ENCODE measurements at regions not wholly inside any gene's neighbourhood (a gene's known extent, or its start where the extent isn't known, plus 50 kb on each side); places are given as distances from the start of the nearest gene placed in this dataset.

DNA sequence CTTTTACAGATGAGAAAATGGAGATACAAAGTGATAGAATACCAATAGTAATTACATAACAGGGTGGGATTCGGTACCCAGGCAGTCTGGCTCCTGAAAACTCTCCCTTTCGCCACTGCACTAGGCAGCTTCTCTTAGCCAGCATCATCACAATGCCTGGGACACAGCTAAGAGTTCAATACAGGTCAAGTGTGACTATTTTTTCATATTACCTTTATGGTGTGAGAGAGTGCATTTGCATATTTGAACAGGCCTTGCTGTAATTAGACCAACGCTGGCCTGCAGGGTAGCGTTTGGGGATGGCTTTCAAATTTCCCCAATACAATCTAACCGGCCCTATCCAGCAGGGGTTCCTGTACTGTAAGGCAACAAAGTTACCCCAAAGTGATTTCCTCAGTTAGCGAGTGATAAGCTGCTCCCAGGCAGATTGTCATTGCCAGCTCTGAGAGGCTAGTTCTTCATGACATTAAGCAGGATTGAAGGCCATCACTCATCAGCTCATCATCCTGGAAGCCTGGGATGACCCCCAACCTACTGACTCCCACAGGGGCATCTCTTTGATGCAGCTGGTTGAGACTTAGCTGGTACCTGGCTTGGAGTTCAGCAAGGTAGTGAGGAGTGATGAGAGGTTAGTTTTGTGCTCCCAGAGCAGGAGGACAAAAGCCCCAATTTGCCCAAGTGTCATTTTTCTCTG, 836.8 kb upstream of the LCORL start:
- intact Hi-C loops (cut with DNase I) = no loop called here
- ATAC-seq (no peak), DNase-seq (ENCODE audit: low spot score) (no peak)

DNA sequence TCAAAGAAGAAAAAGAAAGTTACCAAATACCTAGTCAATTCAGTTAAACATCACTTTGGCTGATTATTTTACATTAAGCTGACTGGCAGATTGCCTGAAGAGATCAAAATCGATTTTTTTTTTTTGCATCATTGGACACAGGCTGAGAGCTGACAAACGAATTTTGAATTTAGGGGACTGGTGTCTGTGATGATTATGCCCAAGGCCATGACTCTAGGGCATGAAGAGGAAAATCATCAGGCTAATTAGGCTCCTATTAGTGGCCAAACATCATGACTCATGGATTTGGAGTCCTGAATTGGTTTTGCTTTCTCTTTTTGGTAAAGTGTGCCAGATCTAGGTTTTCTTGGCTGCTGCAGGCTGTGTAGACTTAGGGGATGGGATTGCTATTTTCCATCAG, 829.3 kb upstream of the LCORL start:
- intact Hi-C loops (cut with DNase I) = no loop called here
- no peak for DNase-seq (ENCODE audit: low spot score)
- ATAC-seq = no peak

DNA sequence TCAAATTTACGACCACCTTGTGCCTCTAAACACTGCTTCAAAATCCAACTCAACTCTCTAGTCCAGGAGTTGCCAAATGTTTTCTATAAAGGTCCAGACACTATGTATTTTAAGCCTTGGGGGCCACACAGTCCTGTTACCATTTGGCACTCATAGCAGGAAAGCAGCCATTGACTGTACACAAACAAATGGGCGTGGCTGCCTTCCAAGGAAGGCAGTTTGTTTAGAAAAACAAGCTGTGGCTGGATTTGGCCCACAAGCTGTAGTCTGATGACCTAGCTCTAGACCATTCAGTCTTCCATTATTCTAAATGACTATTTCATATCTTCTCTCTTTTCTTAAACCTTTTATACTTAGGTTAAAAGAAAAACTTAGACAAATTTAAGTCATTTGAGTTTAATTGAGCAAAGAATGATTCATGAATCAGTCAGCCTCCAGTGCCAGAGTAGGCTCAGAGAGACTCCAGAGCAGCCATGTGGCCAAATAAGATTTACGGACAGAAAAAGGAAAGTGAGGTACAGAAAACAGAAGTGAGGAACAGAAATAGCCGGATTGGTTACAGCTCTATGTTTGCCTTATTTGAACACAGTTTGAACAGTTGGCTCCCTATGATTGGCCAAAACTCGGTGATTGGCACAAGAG, 825.8 kb upstream of the LCORL start:
- intact Hi-C loops (cut with DNase I) = no loop called here
- ATAC-seq = no peak
- DNase-seq (ENCODE audit: low spot score) = no peak

DNA sequence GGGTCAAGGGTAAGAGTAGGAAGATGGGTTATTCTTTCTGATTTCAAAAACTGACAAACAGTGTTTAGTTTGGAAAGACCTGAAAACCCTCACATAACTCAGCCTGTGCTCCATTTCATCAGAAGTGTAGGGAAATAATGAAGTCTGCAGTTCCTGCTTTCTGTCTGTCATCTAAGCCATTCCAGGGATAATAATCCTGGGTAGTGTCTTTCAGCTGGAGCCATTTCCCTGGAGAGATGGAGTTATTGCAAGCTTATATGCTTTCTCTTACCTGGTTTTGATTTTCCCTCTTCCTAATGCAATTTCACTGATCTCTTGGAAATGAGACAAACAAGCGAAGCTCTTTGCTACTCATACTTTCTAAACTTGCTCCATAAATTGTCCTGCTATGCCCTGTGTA, 824.8 kb upstream of the LCORL start:
- no peak for DNase-seq (ENCODE audit: low spot score)
- no peak for ATAC-seq
- intact Hi-C loops (cut with DNase I) = no loop called here

DNA sequence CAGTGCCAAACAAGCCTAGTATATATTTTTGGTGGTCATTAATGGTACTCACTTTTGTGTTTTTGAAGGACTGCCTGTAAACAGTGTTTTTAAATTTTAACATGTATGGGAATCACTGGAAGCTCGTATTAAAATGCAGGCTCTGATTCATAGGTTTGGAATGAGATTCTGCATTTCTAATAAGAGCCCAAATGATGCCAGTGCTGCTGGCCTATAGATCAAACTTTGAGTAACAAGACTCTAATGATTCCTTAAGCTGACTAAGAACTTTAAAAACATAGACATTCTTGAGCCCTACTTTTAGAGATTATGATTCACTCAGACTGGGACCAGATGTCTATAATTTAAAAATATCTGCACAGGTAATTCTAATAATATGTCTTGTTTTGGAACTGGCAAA, 823.2 kb upstream of the LCORL start:
- intact Hi-C loops (cut with DNase I) = no loop called here
- ATAC-seq (no peak), DNase-seq (ENCODE audit: low spot score) (no peak)

DNA sequence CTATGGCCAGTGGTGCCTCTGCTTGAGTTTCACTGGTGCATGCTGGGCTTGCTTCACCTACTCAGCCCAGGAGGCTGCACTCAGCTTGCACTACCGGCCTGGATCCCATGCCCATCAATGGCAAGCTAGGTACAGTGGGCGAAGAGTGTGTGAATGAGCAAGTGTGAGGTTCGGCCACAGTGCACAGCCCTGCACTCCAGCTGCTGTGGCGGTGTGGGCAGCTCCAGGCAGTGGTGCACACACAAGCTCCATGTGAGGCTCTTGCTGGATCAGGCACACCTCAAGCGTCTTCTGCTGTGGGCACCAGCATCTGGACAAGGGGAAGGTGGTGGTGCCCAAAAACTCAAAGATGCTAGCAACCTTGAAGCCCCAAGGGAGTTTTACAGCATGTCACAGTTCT, 820.9 kb upstream of the LCORL start:
- DNase-seq (ENCODE audit: low spot score) = no peak
- ATAC-seq = no peak
- intact Hi-C loops (cut with DNase I) = no loop called here

DNA sequence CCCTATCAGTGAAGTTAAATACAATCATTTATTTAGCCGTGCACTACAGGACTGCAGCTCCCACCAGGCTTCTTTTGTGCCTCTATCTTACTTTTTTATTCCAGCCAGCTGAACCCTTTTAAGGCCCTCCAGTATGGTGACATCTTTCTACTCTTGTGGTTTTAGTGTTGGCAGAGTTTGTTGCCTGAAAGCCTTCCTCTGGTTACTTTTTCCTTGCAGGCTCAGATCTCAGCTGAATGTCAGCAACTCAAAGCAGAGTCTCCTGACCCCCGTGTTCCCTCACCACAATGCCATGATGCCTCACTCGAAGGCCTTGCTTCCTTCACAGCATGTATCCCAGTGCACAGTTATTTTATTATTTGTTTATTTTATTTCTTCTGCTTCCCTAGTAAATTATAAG, 818.9 kb upstream of the LCORL start:
- no peak for ATAC-seq
- no peak for DNase-seq (ENCODE audit: low spot score)
- intact Hi-C loops (cut with DNase I) = no loop called here

DNA sequence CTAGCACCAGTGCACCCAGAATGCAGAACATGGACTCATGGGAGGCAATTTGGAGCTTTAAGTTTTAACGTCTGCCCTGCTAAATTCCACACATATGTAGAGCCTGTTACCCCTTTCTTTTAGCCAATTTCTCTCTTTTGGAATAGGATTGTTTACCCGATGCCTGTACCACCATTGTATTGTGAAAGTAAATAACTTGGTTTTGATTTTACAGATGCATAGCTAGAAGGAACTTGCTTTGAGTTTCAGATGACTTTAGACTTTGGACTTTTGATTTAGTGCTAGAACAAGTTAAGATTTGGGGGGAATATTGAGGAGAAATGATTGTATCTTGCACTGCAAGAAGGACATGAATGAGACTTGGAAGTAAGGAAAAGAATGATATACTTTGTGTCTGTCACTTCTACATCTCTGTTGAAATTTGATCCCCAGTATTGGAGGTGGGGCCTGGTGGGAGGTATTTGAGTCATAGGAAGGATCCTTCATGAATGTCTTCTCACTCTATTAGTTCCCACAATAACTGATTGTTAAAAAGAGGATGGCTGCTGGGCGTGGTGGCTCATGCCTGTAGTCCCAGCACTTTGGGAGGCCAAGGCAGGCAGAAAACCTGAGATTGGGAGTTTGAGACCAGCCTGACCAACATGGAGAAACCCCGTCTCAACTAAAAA, 794.8 kb upstream of the LCORL start:
- intact Hi-C loops (cut with DNase I) = no loop called here
- no peak for ATAC-seq

DNA sequence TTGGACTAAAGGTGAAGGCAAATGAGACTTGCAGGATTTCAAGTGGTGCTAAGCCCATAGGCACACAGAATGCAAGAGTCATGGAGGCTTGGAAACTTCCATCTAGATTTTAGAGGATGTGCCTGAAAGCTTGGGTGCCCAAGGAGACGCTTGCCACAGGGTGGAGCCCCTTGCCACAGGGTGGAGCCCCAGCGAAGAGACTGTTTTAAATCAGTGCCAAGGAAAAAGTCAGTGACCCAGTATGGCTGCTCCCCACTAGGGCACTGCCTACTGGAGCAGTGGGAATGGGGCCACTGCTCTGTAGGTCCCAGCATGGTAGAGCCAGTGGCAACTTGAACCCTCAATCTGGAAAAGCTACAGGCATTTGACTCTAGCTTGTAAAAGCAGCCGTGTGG, 794.2 kb upstream of the LCORL start:
- DNase-seq (ENCODE audit: low spot score) = no peak
- intact Hi-C loops (cut with DNase I) = no loop called here
- no peak for ATAC-seq

More for the DNA sequence above, 794.8 kb upstream of the LCORL start:
- DNase-seq (ENCODE audit: low spot score) = no peak

DNA sequence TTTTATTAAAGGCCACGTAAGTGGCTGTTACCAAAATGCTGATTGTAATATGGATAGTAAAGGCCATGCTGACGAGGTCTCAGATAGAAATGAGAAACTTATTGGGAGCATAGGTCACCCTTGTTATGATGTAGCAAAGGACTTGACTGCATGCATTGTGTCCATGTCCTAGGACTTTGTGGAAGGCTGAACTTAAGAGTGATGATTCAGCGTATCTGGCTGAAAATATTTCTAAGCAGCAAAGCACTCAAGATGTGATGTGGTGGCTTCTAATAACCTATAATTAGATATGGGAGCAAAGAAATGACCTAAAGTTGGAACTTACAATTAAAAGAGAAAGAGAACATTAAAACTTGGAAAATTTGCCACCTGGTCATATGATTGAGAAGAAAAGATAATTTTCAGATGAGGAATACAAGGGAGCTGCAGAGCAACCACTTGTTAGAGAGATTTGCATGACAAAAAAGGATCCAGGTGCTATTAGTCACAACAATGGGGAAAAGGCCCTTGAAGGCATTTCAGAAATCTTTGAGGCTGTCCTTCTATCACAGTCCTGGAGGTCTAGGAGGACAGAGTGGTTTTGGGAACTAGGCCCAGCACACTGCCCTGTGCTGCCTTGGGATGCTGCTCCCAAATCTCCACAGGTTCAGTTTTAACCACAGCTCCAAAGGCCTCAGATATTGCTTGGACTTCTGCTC, 793.7 kb upstream of the LCORL start:
- DNase-seq (ENCODE audit: low spot score) = no peak
- ATAC-seq = no peak
- intact Hi-C loops (cut with DNase I) = no loop called here

DNA sequence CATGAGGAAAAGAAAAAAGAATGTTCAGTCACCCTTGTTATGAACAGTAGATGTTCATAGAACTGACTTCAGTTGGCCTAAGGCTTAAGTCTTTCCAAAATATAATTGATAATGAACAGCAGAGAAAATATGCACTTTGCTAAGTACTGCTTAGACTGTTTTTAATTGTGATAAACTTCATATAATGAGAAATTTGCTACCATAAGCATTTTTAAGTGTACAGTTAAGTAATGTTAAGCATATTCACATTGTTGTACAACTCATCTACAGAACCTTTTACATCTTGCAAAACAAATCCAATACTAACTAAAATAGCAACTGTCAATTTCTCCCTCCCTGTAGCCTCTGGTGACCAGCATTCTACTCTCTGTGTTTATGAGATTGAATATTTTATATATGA, 792.2 kb upstream of the LCORL start:
- DNase-seq (ENCODE audit: low spot score) = no peak
- intact Hi-C loops (cut with DNase I) = no loop called here
- ATAC-seq = no peak

DNA sequence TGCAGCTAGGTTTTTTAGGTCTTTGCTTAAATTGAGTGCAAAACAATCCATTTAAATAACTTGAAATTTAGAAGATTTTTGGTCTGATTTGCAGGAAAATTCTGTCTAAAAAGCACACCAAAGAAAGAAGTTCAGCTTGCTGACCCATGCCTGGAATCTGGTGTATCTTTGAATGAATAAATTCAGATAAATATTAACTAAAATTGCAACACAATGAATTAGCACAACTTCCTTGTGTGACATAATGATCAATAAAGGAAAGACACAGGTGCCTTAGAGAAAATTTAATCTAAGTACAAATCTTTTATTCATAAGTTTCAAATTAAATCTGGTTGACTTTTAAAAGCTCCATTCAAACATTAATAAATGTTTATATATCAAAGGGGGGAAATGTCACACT, 791.5 kb upstream of the LCORL start:
- intact Hi-C loops (cut with DNase I) = no loop called here
- DNase-seq (ENCODE audit: low spot score) = no peak
- ATAC-seq = no peak

DNA sequence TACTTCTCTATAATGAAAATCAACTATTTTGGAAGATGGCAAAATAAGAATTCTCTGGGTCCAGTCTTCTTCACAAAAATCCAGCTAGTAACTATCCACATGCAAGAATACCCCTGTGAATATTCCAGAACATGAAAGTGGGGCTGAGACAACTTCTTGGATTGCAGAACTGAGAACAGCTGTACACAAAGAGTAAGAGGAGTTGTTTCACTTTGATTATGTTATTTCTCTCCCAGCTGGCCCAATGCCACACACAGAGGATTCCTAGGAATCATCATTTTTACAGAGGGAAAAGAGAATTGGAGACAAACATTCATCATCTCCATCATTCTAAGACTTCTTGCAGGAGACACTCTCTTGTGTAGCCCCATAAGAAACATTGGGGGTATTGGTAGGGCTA, 782.2 kb upstream of the LCORL start:
- intact Hi-C loops (cut with DNase I) = no loop called here
- DNase-seq (ENCODE audit: low spot score) (no peak), ATAC-seq (no peak)

DNA sequence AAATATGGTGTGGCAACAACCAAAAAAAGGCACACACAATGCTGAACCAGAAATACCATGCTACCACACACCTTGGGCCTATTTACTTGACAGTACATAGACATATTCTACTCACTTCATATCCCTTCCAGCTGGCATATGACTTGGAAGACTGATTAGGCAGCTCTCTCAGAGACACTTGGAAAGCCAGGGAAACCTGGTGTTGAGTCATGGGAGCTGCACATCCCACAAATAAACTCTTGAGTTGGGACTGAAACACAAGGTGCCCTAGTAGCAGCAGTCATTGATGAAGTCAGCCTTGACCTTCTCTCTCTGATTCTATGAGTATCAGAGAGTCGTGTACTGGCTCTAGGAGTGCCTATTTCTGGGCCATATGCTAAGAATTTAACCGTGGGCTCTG, 776.6 kb upstream of the LCORL start:
- intact Hi-C loops (cut with DNase I) = no loop called here
- DNase-seq (ENCODE audit: low spot score) = no peak
- ATAC-seq = no peak

DNA sequence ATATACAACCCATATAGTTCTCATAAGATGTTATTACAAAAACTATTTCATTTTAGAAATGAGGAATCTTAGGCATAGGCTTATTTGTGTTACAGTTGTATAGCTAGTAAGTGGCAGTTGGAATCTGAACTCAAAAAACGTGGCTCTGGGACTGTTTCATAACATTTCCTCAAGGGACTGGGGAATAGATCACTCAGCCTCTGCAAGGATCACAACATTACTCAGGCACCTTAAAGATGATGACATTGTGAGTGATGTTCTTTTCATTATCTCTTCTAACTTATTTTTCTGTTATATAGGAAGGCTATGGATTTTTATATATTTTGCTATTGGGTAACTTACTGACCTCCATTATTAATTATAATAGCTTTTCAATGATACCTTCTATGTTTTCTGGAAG, 774.2 kb upstream of the LCORL start:
- no peak for ATAC-seq
- intact Hi-C loops (cut with DNase I) = no loop called here

DNA sequence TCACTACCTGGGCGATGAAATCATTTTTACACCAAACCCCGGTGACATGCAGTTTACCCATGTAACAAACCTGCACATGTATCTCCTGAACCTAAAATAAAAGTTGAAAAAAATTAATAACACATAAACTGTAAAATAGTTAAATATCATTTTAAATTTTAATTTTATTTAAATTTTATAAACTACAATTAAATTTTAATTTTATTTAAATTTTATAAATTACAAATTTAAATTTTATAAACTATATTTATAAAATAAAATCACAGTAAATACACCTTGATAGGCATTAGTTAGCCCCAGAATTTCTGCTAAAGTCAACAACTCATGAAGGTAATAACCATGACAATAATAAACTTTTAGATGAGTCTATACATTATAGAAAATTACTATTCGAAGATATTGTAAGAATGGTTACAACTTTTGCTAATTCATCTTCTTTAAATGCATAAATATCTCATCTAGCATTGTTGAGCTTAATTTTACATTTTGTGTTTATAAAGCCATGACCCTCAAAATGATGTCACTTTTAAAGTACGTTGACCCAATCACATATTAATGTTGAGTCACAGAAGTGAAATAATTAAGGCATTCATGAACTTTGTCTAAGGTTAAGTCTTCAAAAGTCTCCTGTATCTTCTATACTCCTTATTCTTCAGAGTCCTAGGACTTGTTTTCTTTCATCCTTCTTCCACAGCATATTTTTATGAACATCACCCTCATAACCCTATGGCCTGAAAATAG, 755.8 kb upstream of the LCORL start:
- DNase-seq (ENCODE audit: low spot score) = no peak
- intact Hi-C loops (cut with DNase I) = no loop called here
- no peak for ATAC-seq

More for the DNA sequence above, 774.2 kb upstream of the LCORL start:
- no peak for DNase-seq (ENCODE audit: low spot score)

DNA sequence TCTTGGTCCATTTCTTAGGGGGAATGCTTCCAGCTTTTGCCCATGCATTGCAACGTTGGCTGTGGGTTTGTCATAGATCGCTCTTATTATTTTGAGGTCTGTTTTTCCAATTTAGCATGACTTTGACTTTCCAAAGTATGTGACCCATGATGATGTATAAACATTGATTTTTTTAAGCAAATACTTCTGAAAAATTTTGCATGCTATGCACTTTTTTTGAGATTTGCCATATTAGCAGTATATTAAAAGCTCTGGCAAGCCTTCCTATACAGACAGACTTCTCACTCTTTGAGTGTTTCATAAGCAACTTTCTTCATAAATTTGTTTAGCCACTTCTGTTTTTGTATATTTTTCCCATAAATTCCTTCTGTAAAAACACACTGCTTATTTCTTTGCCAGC, 746.4 kb upstream of the LCORL start:
- intact Hi-C loops (cut with DNase I) = no loop called here
- DNase-seq (ENCODE audit: low spot score) (no peak), ATAC-seq (no peak)

DNA sequence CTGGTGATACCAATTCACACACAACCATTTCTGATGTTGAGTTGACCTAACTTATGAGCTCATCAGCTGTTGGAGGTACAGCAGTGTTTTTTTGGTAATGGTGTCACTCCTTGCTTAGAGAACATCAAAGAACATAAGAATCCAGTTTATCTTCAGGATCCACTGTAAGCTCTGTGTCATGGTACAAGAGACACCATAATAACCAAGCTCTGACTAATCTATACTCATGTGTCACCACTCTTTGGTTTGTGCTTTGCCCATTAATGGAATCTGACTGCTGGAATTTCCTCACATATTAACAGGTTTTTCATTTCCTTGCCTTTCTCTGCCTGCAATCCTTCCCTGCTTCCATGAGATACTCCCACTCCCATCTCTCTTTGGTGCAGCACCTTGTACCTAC, 735.1 kb upstream of the LCORL start:
- DNase-seq (ENCODE audit: low spot score) (no peak), ATAC-seq (no peak)
- intact Hi-C loops (cut with DNase I) = loop anchor here (10.0 kb wide), 1 partner anchor 1092 kb away; no protein-coding TSS in a partner anchor

DNA sequence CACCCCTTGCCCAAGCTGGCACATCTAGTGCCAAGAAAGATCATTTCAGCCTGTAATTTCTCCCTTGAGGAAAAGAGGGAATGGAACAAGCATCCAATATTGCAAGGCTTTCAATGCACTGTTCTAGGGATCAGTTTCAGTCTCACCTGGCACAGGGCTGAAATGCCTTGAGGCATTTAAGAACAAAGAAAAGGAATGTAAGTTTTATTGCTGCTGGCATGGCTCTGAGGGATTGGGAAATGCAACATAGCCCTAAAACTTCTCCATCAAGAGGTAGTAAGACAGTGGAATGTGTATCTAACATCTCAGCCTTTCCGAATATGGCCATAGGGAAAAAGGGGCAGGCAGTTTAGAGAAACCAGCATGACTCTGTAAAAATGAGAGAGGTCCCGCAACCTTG, 732.6 kb upstream of the LCORL start:
- ATAC-seq (no peak), DNase-seq (ENCODE audit: low spot score) (no peak)
- intact Hi-C loops (cut with DNase I) = loop anchor here (10.0 kb wide), 1 partner anchor 1089 kb away; no protein-coding TSS in a partner anchor
